SH-SY5Y (cell line): ENCODE measurements at regions not wholly inside any gene's neighbourhood (a gene's known extent, or its start where the extent isn't known, plus 50 kb on each side); places are given as distances from the start of the nearest gene placed in this dataset.

Experiments
- GATA2 ChIP-seq: IDR thresholded peaks from 2 replicates; pipeline ENCODE4 v1.6.1; 2011; ENCODE audit warnings: mild to moderate bottlenecking, low read depth, low read length
- GATA3 ChIP-seq: IDR thresholded peaks from 2 replicates; pipeline ENCODE4 v1.6.1; 2011; ENCODE audit warnings: low read depth, mild to moderate bottlenecking, low read length, moderate library complexity

GRCh38 chr13:69474011-69474685 is 633.5 kb upstream of the ATXN8OS start:
- TF ChIP-seq GATA3 (no peak), GATA2 (no peak)
